ENCODE measurements at regions not wholly inside any gene's neighbourhood (a gene's known extent, or its start where the extent isn't known, plus 50 kb on each side); places are given as distances from the start of the nearest gene placed in this dataset.
A peak's percentile ranks its signal among the peaks of the same experiment; 100 is the strongest.
"Not testable (repeated sequence)": the region's sequence is repeated elsewhere in the genome, so short reads cannot be mapped to it uniquely, and the experiment has no call there.

DNA sequence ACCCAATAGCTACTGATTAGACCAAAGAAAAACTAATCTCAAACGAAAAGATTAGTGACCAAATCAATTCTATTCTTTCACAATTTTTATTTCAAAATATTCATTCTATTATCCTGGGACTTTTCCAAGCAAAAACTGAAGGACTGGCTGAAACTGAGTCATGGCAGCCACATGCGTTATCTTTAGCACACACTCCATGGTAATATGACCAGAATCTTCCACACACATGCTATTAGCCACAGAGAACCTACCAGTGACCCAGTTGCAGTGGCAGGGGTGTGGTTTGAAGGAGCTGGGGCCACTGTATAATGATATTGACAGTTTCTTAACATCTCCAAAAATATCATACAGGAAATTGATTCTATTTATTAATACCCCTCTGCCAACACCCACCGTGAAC is 154.8 kb upstream of the ABI3BP start:
- H3K9me3 ChIP-seq (ENCODE audit: low read depth, low read length), result no peaks in the 10 kb centered on the region
- no peak for DNase-seq (ENCODE audit: low read depth, low spot score)
- no peak overlapping the region for H3K27ac ChIP-seq
- H3K9ac ChIP-seq (ENCODE audit: insufficient read length), result no peak overlapping the region
- no peak for TF ChIP-seq POLR2AphosphoS5 (IDR thresholded peaks at IDR 0.05; ENCODE audit: borderline replicate concordance, low read depth, low read length)
- no peak for TF ChIP-seq EZH2 (IDR thresholded peaks at IDR 0.05)
- TF ChIP-seq FOXP2 (optimal IDR thresholded peaks at IDR 0.05; ENCODE audit: control extremely low read depth, extremely low read length, insufficient read depth), result no peak
- no peaks in the 10 kb centered on the region for H3K36me3 ChIP-seq (ENCODE audit: insufficient read depth, low read length)
- no peak overlapping the region for H3K4me3 ChIP-seq

DNA sequence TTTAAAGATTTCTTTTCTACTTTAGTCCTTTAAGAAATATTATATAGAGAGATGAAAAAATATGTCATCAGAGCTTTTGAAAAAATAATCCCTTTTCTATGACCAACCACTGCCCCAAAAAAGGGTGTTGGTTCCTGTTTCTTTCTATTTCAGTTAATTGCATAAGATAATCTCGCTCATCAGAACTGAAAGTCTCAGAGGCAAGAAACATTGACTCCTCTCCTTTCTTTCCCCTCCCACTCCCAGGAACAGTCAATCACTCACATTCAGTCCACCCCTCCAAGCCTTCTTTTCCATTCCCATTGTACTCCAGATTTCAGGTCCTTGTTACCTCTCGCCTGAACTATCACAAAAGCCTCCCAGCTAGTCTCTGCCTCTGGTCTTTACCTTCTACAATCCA is 153.7 kb upstream of the ABI3BP start:
- H3K36me3 ChIP-seq (ENCODE audit: insufficient read depth, low read length), result no peaks in the 10 kb centered on the region
- no peak overlapping the region for H3K9ac ChIP-seq (ENCODE audit: insufficient read length)
- DNase-seq (ENCODE audit: low read depth, low spot score), result no peak
- TF ChIP-seq EZH2 (IDR thresholded peaks at IDR 0.05), result no peak
- no peak for TF ChIP-seq FOXP2 (optimal IDR thresholded peaks at IDR 0.05; ENCODE audit: control extremely low read depth, extremely low read length, insufficient read depth)
- H3K9me3 ChIP-seq (ENCODE audit: low read depth, low read length), result no peaks in the 10 kb centered on the region
- H3K4me3 ChIP-seq, result no peak overlapping the region
- no peak overlapping the region for H3K27ac ChIP-seq

DNA sequence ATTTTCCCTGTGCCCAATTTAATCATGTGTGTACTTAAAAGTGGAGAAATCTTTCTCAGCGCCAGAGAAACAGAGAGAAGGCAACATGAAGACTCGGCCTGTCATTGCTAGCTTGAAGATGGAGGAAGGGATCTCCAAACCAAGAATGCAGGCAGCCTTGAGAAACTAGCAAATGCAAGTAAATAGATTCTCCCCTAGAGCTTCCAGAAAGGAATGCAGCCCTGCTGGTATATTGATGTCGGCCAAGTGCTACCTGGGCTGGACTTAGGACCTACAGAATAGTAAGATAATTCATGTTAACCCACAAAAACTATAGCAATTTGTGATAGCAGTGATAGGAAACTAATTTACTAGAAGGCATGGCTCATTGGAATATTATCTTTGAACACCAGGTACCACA is 150.9 kb upstream of the ABI3BP start:
- Histone ChIP-seq H3K9ac (ENCODE audit: insufficient read length) (no peak overlapping the region), H3K9me3 (ENCODE audit: low read depth, low read length) (no peaks in the 10 kb centered on the region), H3K36me3 (ENCODE audit: insufficient read depth, low read length) (no peaks in the 10 kb centered on the region), H3K27ac (no peak overlapping the region), H3K4me3 (no peak overlapping the region)
- no peak for DNase-seq (ENCODE audit: low read depth, low spot score)
- TF ChIP-seq FOXP2 (optimal IDR thresholded peaks at IDR 0.05; ENCODE audit: control extremely low read depth, extremely low read length, insufficient read depth) (no peak), EZH2 (IDR thresholded peaks at IDR 0.05) (no peak), POLR2AphosphoS5 (IDR thresholded peaks at IDR 0.05; ENCODE audit: borderline replicate concordance, low read depth, low read length) (no peak)

DNA sequence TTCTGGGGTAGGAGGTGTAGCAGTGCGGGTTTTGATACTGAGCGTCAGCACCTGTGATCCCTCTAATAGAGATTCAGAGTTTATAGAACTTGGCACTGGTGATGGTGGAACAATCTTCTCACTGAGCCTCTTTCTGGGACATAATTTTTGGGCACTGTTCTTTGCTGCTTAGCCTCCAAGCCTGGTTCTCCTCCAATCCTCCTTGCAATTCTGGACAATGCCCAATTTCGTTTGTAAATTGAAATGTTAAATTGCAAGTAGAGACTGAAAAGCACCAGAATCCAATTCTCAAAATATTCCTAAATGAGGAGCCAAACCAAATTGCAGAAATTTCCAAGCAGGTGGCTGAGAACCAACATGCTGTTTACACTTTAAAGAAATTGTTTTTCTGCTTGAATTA is 149.8 kb upstream of the ABI3BP start:
- TF ChIP-seq FOXP2 (optimal IDR thresholded peaks at IDR 0.05; ENCODE audit: control extremely low read depth, extremely low read length, insufficient read depth), result no peak
- TF ChIP-seq POLR2AphosphoS5 (IDR thresholded peaks at IDR 0.05; ENCODE audit: borderline replicate concordance, low read depth, low read length), result no peak
- no peak for TF ChIP-seq EZH2 (IDR thresholded peaks at IDR 0.05)
- no peak for DNase-seq (ENCODE audit: low read depth, low spot score)
- Histone ChIP-seq H3K9me3 (ENCODE audit: low read depth, low read length) (no peaks in the 10 kb centered on the region), H3K9ac (ENCODE audit: insufficient read length) (no peak overlapping the region), H3K27ac (no peak overlapping the region), H3K4me3 (no peak overlapping the region), H3K36me3 (ENCODE audit: insufficient read depth, low read length) (no peaks in the 10 kb centered on the region)

DNA sequence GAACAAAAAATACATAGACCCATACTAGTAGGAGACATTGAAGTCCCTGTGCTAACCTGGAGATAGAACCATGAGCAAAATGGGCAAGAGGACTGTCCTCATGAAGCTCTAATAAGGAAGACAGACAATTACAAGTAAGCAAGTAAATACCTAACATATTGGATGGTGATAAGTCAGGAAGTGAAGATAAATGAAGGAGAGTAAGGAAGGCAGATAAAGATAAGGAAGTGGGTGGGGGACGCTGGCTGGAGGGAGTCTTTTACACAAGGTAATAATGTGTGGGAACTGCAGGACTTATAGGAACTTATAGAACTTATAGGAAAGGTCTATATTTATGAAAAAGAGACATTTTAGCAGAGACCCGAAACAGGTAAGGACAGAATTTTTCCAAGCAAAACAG is 148.9 kb upstream of the ABI3BP start:
- no peak for TF ChIP-seq POLR2AphosphoS5 (IDR thresholded peaks at IDR 0.05; ENCODE audit: borderline replicate concordance, low read depth, low read length)
- TF ChIP-seq FOXP2 (optimal IDR thresholded peaks at IDR 0.05; ENCODE audit: control extremely low read depth, extremely low read length, insufficient read depth), result no peak
- no peak for TF ChIP-seq EZH2 (IDR thresholded peaks at IDR 0.05)
- H3K9ac ChIP-seq (ENCODE audit: insufficient read length), result no peak overlapping the region
- no peak overlapping the region for H3K4me3 ChIP-seq
- no peak for DNase-seq (ENCODE audit: low read depth, low spot score)
- H3K36me3 ChIP-seq (ENCODE audit: insufficient read depth, low read length), result no peaks in the 10 kb centered on the region
- no peaks in the 10 kb centered on the region for H3K9me3 ChIP-seq (ENCODE audit: low read depth, low read length)
- H3K27ac ChIP-seq, result no peak overlapping the region

DNA sequence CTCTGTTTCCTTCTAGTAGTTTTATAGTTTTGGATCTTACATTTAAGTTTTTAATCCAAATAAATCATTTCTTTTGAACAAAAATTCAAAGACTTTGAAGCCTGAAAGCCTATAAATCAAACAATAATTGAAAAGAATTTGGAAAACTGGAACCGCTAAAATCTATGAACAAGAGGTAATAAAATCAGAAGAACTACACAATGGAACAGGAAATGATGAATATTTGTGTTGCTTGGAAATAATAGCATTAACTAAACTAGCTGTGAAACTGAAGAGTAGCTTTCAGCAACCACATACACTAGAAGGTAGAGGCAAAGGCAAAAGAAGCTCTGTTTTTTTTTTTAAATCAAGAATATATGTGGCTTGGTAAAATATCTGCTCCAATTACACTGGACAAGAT is 147.9 kb upstream of the ABI3BP start:
- DNase-seq (ENCODE audit: low read depth, low spot score), result peak; percentile 32
- Histone ChIP-seq H3K9me3 (ENCODE audit: low read depth, low read length) (no peaks in the 10 kb centered on the region), H3K27ac (peak overlapping the region; percentile 69; the same call in 1 of the 2 replicates), H3K36me3 (ENCODE audit: insufficient read depth, low read length) (no peaks in the 10 kb centered on the region), H3K4me3 (peak overlapping the region; percentile 37), H3K9ac (ENCODE audit: insufficient read length) (no peak overlapping the region)
- TF ChIP-seq FOXP2 (optimal IDR thresholded peaks at IDR 0.05; ENCODE audit: control extremely low read depth, extremely low read length, insufficient read depth) (no peak), POLR2AphosphoS5 (IDR thresholded peaks at IDR 0.05; ENCODE audit: borderline replicate concordance, low read depth, low read length) (peak; percentile 38; the same call in 1 of the 2 replicates), EZH2 (IDR thresholded peaks at IDR 0.05) (no peak)

DNA sequence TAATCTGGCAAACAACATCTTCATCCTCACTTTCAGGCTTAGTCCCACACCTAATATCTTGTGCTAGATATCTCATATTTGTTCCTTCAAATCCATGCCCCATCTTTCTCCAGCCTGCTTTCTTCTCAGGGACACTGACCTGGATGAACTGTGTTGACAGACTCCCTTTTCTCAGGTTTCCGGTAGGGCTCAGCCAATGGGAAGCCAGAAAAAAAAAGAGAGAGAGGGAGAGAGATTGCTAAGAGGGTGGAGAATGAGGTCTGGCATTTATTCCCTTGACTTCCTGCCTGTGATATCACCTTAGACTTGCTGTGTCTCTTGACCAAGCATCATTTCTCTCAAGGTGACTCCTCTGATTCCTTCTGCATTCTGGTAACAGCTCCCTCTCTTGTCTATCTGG is 145.6 kb upstream of the ABI3BP start:
- TF ChIP-seq EZH2 (IDR thresholded peaks at IDR 0.05) (no peak), POLR2AphosphoS5 (IDR thresholded peaks at IDR 0.05; ENCODE audit: borderline replicate concordance, low read depth, low read length) (no peak), FOXP2 (optimal IDR thresholded peaks at IDR 0.05; ENCODE audit: control extremely low read depth, extremely low read length, insufficient read depth) (no peak)
- Histone ChIP-seq H3K36me3 (ENCODE audit: insufficient read depth, low read length) (no peaks in the 10 kb centered on the region), H3K27ac (no peak overlapping the region), H3K9ac (ENCODE audit: insufficient read length) (no peak overlapping the region), H3K4me3 (no peak overlapping the region), H3K9me3 (ENCODE audit: low read depth, low read length) (no peaks in the 10 kb centered on the region)
- no peak for DNase-seq (ENCODE audit: low read depth, low spot score)

DNA sequence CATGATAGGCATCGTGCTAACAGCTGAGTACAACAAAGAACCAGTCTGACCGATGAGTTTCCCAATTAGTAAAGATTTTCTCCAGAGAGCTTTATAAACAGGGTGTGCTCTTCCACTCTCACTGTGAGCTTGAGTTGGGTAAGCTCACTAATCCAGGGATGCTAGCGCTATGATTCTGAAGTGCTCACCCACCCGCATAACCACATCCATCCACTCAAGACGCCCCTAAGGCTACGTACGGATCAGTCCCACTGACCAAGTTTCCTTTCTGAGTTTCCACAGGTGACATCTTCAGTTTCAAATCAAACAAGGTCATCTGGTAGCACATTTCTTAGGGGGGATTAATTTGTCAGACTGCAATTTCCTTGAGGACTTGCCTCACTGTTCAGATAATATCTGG is 141.1 kb upstream of the ABI3BP start:
- no peaks in the 10 kb centered on the region for H3K9me3 ChIP-seq (ENCODE audit: low read depth, low read length)

DNA sequence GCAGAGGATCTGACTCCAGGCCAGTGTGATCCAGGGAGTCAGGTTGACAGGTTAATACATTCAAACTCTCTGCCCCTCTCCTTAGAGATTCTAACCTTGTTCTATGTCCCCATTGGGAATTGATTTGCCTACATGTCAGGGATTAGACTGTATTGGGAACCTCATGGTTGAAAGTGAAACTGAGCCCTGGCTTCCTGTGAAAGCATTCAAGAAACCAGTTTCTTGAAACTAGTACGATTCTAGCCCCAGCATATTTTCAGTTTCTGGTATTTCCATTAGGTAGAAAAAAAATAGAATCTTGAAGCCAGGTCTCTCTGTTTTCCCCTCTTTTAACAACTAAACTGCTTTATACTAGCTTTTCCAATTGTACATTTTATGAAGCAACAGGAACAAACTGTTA is 140.4 kb upstream of the ABI3BP start:
- no peak for DNase-seq (ENCODE audit: low read depth, low spot score)
- no peaks in the 10 kb centered on the region for H3K36me3 ChIP-seq (ENCODE audit: insufficient read depth, low read length)
- no peaks in the 10 kb centered on the region for H3K9me3 ChIP-seq (ENCODE audit: low read depth, low read length)
- H3K9ac ChIP-seq (ENCODE audit: insufficient read length), result no peak overlapping the region
- TF ChIP-seq EZH2 (IDR thresholded peaks at IDR 0.05) (no peak), FOXP2 (optimal IDR thresholded peaks at IDR 0.05; ENCODE audit: control extremely low read depth, extremely low read length, insufficient read depth) (no peak), POLR2AphosphoS5 (IDR thresholded peaks at IDR 0.05; ENCODE audit: borderline replicate concordance, low read depth, low read length) (no peak)
- H3K27ac ChIP-seq, result no peak overlapping the region
- no peak overlapping the region for H3K4me3 ChIP-seq

More for the DNA sequence above, 141.1 kb upstream of the ABI3BP start:
- no peak overlapping the region for H3K9ac ChIP-seq (ENCODE audit: insufficient read length)
- no peak overlapping the region for H3K4me3 ChIP-seq
- no peaks in the 10 kb centered on the region for H3K36me3 ChIP-seq (ENCODE audit: insufficient read depth, low read length)
- H3K27ac ChIP-seq, result no peak overlapping the region
- no peak for DNase-seq (ENCODE audit: low read depth, low spot score)
- TF ChIP-seq POLR2AphosphoS5 (IDR thresholded peaks at IDR 0.05; ENCODE audit: borderline replicate concordance, low read depth, low read length), result no peak
- TF ChIP-seq FOXP2 (optimal IDR thresholded peaks at IDR 0.05; ENCODE audit: control extremely low read depth, extremely low read length, insufficient read depth), result no peak
- no peak for TF ChIP-seq EZH2 (IDR thresholded peaks at IDR 0.05)

DNA sequence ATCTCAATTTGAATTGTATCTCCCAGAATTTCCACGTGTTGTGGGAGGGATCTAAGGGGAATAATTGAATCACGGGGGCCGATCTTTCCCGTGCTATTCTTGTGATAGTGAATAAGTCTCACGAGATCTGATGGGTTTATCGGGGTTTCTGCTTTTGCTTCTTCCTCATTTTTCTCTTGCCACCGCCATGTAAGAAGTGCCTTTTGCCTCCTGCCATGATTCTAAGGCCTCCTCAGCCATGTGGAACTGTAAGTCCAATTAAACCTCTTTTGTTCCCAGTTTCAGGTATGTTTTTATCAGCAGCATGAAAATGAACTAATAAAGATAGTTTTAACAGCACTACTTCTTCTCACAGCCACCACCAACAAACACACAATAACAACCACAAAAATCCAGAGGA is 140.0 kb upstream of the ABI3BP start:
- not testable (repeated sequence) for H3K9me3 ChIP-seq (ENCODE audit: low read depth, low read length); H3K36me3 ChIP-seq (ENCODE audit: insufficient read depth, low read length); DNase-seq (ENCODE audit: low read depth, low spot score); H3K27ac ChIP-seq; H3K9ac ChIP-seq (ENCODE audit: insufficient read length); H3K4me3 ChIP-seq

Data from SK-N-MC (cell line).